Mucosa of gallbladder (tissue), 1 donor: ENCODE measurements at regions not wholly inside any gene's neighbourhood (a gene's known extent, or its start where the extent isn't known, plus 50 kb on each side); places are given as distances from the start of the nearest gene placed in this dataset.
A peak's percentile ranks its signal among the peaks of the same experiment; 100 is the strongest.

Experiments used
- DNase-seq: peaks from one replicate; pipeline ENCODE4 v3.0.0-alpha.2; 2020; ENCODE audit warnings: low spot score
- donor health status: DM: no; HTN: no; CAD: no.

DNA sequence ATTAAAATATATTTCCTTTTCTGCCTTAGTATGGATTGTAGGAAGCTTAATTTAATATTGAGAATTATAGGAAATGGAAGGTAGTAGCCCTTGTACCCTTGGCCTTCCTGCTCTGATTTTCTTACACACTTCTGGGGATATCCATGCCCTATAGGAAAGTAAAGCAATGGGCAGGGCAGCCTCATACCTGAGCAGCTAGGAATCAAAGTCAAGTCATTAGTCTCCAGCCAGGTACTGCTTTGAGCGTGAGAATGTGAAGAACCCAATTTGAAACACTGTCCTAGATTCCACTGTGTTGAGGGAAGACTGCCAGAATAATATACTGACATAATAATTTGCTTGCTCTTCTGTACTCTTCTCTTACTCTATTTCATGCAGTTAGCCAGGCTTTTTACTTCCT is 51.0 kb upstream of the L3MBTL3 start:
- no peak for DNase-seq

- no peak for DNase-seq
Measured at GRCh38 chr6:129966125-129966524, 52.3 kb upstream of the L3MBTL3 start.

- no peak for DNase-seq
Measured at GRCh38 chr6:129965096-129965495, 53.3 kb upstream of the L3MBTL3 start.

GRCh38 chr6:129959358-129959930 is 58.9 kb upstream of the L3MBTL3 start:
- no peak for DNase-seq

DNA sequence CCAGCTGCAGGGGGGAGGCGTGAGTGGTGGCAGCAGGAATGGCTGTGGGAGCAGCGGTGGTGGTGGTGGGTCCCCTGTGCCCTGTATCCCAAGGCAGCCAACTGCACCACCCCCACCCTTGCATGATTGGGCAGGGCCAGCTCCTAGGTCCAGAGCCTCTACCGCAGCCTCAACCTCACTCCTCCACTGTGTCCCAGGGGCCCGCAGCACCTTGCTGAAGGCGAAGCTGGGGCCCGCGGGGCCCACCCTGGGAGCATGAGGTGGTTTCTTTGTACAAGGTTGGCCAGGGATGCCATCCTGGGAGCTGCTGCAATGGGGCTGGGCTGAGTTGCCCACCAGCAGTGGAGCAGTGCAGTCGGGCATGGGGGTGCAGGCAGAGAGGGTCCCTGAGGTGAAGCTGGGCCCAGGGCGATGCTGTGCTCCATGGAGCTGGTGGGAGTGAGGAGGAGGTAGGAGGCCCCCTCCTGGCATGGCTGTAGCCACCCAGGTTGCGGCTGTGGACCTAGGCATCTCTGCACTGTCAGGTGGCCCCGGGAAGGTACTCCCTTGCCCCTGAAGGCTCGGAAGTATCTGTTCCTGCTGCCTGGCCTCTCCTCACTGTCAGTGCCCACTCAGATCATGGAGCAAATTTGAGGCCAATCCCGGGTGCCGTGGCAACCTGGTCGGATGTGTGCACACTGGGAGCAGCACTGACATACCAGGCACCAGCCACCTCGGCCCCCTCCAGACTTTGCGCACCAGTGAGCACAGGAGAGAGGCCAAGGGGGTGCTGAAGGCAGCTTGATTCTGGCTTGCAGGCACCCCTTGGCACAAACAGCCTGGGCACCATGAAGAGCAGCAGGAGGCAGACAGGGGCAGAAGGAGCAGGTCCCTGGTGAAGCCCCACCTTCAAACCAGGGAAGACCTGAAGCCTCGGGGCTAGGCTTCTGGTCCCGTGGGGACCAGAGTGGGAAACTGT is 60.2 kb upstream of the L3MBTL3 start:
- DNase-seq, result no peak

DNA sequence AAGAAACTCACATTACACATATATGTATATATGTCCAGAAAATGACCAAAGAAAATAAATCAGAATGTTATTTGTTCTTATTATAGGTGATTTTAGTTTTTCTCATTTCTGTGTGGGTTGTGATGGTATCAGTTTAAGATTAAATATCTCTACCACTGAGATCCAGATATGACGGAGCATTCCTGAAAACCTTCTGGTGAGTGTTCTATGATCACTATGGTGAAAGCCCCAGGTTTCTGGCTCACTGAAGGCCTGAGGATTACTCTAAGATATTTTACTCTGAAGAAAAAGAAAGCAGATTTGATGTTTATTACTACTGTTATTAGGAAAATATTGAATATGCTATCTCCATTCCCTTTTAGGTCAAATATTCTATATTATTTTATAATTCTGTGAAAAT is 62.8 kb upstream of the L3MBTL3 start:
- no peak for DNase-seq

DNA sequence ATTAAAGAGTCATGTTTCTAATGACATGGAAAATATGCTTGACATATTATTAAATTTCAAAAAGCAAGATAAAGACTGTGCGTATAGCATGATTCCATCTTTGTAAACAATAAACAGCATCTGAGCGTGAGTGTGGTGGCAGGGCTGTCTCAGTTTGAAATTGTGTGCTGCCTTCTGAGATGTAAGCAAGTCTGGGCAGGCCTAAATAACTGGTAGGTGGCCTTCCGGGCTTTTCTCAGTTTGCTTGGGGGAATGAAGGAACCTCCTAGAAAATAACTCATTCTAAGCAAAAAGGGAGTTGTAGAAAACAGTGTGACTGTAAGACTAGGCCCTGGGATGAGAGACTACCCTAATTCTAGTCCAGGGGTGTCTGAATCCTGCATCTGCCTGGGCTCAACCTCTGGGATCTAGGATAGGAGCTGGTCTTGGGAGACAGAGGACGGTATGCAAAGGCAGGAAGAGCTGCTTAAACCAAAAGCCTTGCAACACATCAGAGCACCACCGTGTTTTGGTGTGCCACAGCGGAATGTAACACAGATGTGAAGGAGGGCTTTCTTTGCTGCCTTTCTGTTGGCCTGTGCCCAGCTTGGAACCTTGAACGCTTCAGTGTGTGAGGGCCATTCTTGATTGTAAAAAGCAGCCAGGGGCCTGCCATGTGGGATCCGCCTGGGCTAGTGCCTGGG is 63.5 kb upstream of the L3MBTL3 start:
- DNase-seq, result no peak

DNA sequence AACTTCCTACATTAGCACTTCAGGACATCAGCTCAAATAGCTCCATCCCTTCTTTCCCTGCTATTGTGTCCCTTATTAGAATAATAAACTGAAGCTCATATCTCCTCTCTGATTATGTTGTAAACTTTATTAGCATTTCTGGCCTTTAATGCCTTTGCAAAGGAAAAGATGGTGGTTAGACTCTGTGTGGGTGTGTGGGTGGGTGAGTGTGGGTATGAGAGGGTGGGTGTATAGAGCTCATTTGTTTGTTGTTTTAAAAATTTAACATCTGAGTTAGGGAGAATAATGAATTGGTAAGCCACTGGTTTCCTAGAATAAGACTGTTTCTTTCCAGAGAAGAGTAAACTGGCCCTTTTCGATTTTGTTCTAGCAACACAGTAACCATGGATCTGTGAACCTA is 70.6 kb upstream of the L3MBTL3 start:
- no peak for DNase-seq

DNA sequence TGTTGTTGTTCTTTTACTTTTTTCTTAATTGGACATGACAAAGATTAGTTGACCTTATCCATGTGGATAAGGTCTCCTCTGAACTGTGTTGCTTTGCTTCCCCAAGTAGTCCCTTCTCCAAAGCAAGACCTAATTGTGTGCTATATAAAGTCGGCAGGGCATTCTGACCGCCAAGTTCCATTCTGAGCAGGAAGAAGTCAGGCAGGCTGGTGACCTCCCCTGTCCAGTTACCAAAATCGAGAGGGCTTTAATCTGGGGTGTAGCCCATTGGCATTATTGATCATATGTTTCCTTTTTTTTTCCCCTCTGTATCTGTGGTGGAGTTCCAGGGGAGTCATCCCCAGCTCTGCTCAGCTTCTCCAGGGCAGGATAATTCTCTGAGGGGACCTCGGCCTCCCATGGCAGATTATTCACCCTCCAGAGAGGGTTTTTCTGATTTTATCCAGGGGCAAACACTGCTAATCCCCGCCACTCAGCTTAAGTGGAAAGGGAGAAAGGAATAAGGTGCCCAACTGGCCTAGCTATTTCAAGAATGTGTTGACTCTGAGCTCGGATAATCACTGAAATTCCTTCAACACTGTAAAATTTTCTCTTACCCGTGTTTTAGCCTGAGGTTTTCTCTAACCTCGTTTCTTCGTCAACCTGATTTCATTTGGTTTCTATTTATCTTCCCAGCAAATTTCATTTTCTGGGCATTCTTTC is 71.8 kb upstream of the L3MBTL3 start:
- DNase-seq, result no peak

GRCh38 chr6:129943637-129944271 is 74.6 kb upstream of the L3MBTL3 start:
- DNase-seq, result no peak

- DNase-seq, result no peak
Measured at GRCh38 chr6:129940454-129941195, 77.8 kb upstream of the L3MBTL3 start.

DNA sequence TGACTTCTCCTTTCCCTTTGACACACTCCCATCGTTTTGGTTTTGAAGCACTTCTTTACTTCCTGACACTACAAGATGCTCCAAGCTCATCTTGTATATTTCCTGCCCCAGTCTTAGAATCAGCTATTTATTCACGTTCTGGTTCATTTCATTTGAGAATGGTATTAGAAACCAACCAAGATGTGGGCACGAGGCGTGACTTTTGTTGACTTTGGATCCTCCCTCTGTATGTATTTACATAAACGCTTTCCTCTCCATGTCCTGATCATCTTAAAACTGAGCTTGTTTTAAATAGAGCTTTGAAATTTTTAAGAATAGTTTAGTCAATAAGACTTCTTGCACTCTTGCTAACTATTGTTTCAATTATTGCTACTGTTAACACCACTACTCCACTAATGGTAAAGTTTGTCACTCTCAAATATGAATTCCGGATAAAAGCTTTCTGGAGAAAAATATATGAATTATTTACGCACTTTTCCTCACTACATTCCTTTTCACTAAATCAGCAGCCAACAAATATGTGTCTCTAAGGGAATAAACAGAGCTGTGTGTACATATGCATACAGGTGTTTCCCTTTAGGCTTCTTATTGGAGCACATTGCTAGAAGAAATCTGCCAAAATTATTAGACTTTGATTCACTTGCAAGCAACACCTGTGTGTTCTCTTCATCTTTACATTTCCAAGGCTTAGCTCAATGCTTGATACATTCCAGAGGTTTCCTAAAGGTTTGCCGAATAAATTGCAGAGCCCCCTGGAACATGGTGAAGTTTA is 77.3 kb upstream of the TMEM244 start:
- DNase-seq, result no peak

DNA sequence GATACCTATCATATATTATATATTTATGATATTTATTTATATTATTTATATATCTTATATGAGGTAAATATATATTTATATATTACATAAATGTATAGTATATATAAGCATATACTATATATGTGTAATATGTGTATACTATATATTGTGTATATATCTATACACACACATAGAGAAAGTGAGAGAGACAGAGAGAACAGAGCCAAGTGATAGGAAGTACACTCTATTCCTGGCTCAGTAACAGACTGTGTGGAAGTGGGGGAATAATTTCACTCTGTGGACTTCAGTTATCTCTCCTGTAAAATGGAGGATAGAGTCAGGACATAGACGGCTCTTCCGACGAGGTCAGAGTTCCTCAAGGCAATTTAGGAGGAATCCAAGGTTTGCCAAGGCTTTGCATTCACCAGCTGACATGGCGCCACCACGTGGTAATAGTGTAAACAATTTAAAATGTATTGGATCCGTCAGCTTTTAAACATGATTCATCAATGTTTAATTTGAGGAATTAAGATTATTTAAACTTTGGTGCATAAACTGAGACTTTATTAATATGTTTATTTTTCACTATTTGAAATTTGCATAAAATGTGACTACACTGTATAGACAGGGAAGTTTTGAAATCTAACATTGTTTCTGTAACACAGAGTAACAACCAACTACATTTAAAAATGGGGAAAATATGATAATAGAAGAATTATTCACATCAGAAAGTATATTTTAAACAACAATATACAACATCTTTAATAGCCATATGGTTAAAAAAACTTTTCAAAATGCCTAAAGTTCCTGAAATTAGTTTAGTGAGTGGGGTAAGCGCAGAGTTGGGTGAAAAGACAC is 75.4 kb upstream of the TMEM244 start:
- DNase-seq, result peak; percentile 27

DNA sequence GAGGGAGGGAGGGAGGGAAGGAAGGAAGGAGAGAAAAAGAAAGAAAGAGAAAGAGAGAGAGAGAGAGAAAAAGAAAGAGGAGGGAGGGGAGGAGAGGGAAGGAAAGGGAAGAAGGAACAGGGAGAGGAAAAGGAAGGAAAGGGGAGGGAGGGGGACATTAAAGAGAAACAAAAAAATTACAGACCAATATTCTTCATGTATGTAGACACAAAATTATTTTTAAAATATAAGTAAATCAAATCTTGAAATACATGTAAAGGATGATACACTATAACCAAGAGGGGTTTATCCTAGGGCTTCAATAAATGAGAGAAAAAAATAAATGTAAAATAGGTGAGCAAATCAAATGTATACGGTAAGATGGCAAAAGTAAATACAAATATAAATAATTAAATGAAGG is 71.2 kb upstream of the TMEM244 start:
- DNase-seq, result no peak

GRCh38 chr6:129929433-129929832 is 68.3 kb upstream of the TMEM244 start:
- DNase-seq, result no peak

DNA sequence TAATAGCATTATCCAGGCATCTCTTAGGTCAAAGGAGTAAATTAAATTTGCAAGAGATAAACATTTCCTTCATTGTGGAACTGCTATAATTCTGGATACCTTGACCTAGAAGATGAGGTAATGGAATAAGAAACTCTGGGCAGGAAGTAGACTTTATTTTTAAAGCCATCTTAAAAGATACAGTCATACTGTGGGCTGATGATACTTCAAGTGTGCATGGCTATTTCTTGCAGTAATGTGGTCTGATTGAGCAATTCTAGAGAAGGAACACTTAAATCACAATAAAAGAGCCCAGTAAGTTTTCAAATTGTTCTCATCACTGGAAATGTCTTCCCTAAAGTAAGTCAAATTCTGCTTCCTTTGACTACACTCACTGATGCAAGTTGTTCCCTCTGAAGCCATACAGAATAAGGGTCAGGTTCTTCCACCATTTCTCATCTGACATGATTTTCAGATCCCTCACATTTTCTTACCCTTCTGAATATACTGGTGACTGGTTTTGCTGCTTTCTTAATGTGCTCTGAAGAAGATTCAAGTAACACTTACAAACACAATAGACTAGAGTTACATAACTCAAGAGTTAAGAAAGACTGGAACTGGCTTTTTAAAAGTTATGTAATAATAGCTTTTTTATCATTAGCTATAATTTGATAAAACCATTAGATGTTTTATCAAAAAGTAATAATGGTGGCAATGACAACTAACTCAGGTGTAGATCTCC is 62.6 kb upstream of the TMEM244 start:
- DNase-seq, result no peak

DNA sequence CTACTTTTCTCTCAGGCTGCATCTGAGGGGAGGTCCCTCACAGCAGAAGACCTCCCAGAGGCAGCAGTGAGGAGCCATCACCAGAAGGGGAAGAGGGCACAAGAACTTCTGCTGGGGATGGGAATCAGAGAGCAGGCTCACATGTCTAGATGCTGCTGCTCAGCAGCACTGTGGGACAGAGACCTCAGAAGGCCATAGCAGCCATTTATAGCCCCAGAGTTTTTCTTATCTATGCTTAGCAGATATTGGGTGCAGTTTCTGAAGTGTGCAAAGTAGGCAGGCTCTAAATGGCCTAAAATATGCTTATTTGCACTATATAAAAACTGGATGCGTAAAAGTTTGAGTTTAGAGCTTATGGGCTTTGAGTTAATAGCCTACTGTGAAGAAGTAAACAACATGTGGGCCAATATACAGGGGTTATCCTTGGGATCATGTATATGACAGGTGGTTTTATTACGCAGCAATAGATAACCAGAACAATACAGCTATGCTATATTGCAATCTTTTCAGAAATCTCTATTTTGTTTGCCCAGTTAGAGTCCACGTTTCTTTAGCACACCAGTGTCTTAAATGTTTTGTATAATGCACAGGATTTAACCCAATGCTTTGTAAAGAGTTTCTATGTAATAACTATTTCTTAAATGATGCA is 60.2 kb upstream of the TMEM244 start:
- no peak for DNase-seq
